Renal cortex interstitium (tissue), 11 donors: ENCODE measurements at regions not wholly inside any gene's neighbourhood (a gene's known extent, or its start where the extent isn't known, plus 50 kb on each side); places are given as distances from the start of the nearest gene placed in this dataset.

ENCODE experiments used
- DNase-seq, 11 donors: peaks; one replicate each; pipeline ENCODE4 v3.0.0-alpha.2; 2013; ENCODE audit warnings: low read depth in 9 of 11, low spot score in 4 of 11; ENCODE audit errors: extremely low read depth in 1 of 11

DNA sequence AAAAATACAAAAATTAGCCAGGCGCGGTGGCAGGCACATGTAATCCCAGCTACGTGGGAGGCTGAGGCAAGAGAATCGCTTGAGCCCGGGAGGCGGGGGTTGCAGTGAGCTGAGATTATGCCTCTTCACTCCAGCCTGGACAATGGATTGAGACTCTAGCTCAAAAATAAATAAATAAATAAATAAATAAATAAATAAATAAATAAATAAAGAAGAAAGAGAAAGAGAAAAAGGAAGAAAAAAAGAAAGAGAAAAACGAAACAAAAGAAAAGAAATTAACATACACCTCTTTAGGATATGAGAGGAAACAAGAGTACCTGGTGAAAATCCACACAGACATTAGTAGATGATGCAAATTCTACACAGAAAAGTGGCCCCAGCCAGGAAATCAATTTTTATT lies 713.7 kb upstream of the POT1 start:
- DNase-seq = no peak

DNA sequence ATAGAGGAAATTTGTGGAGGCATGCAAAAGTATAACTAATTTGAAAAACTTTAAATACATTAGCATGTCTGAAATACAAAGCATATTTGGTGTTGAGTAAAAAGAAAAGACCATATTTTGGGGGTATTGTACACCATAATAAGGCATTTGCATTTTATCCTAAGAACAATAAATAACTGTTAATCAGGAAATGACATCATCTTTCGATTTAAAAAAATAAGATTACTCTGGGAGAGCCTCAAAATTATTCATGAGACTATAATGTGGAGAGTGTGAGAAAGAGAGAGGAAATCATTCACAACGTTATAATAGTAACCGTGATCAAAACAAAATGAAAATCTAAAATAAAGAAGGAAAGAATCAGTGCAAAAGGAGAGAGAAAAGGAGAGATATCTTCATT lies 712.3 kb upstream of the POT1 start:
- DNase-seq = no peak

DNA sequence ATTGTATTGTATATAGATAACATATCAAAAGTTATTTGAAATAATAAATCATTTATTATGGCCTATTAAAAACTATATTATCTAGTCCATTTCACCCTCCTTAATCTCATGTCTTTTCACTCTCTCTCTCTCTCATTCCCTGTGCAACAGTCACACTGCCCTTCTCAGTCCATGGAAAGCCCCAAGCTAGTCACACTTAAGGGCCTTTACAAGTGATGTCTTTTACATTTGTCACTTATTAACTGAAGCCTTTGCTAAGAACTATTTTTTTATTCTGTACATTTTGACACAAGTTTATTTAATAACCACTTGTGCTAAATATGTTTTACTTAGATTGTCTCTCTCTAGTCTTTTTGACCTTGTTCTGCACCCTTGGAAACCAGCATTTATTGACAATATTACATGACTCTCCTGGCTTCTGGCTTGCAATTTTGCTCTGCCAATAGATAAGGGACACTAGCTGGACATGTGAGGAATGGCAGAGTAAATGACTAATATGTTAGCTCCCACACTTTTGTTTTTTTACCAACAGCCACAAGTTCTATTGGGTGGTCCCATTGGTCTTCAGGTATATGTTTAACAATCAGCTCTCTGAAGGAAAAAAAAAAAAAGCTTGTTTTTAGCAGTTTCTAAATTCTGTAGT lies 706.8 kb upstream of the POT1 start:
- DNase-seq = no peak

DNA sequence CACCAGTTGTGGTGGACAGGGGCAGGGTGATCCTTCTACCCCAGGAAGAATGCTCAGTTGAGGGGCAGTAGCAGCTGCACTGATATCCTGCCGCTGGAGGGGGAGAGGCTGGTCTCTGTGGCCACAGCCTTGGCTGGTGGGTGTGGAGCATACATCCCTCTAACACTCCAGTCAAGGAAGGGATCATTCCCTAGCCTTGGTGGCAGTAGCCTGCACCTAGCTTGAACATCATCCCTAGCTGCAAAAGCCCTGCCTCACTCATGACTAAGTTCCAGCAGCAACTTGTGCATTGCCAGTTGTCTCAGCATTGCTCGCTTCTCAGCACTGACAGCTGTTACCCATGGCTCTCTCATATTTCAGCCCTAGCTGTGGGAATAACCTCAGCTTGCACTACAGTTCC lies 688.9 kb upstream of the POT1 start:
- DNase-seq = no peak

DNA sequence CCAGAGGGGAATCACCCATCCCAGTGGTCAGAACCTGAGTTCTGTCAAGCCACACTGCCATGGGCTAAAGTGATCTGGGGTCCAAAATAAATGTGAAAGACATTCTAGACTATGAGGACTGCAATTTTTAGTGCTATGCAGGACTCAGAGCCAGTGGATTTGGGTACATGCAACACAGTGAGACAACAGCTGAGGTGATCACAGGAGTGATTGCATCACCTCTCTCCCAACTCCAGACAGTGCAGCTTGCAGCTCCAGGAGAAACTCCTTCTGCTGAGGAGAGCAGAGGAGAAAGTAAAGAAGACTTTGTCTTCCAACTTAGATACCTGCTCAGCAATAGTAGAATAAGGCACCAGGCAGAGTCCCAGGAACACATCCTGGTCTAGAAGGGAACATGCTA lies 682.0 kb upstream of the POT1 start:
- DNase-seq = no peak

DNA sequence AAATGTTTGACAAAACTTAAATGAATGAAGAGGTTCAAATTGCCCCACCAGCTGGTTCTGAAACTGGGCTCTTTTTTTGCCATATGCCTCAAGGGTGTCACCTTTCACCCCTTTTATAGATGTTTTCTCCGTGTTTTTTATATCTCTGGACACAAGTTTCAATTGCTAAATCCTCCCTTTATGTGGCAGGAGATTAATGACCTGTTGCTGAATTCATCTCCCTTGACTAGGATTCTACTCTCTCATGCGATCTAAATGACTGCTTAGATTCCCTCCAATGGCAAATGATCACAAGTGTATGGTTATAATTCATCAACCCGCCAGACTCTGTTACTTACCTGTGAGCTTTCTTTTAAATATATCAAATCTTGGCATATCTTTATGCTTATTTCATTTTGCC lies 677.0 kb upstream of the POT1 start:
- peak in 7 of 11 donors; percentile 13 to 46 (median 20) for DNase-seq

DNA sequence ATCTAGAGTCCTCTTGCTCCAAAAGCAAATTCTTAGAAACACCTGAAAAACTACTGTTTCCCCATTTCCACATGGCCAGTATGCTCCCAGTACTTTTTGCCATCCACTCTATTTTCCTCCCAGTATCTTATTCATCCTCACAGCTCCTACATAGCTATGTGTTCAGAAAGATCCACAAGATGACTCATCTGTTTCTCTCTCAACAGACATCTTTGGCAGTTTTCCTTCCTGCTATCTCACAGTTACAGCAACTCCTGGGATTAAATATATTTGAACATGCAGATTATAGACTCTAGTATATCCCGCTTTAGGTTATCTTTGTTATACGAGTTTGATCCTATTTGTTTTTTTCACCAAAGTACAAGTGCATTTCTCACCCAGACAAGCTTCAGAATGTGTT lies 675.6 kb upstream of the POT1 start:
- DNase-seq = no peak

DNA sequence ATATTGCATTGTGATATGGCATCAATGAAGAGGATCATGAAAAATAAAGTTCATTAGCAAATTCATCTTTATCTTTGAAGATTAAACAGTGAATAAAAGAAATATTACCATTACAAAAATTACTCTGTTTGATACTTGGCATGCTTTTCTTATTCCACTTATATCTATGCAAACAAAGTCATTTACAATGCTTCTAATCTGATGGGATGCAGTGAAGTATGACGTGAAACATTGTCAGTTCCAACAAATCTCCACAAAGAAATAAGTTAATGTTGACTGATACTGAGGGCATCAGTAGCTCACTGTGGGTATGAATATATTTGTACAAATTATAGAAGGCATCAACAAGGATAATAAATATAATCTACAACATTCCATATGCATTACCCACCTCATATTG lies 672.8 kb upstream of the POT1 start:
- DNase-seq = no peak

DNA sequence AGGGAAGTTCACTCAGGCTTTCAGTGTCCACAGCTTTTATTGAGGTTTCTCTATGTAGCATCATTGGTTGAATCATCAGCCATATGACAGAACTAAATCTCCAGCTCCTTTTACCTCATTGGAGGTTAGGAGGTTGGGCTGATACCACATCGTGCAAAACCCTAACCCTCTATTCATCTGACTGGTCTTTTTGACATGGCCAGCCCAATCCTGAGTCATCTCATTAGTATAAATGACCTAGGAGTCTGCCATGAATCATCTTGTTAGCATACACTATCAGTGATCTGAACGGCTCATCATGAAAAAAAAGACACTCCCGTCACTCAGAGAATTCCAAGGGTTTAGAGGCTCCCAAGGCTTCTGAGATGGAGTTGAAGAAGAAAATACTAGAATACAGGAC lies 669.8 kb upstream of the POT1 start:
- DNase-seq = no peak

DNA sequence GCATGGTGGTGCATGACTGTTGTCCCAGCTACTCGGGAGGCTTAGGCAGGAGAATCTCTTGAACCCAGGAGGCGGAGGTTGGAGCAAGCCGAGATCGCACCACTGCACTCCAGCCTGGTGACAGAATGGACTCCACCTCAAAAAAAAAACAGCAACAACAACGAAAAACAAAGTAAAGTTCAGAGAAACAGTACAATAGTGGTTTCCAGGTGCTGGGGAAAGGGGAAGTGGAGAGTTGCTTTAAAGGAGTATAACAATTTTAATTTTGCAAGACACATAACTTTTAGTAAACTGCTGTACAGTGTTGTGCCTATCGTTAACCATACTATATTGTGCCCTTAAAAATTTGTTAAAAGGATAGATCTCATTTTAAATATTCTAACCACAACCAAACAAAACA lies 662.7 kb upstream of the POT1 start:
- no peak for DNase-seq

DNA sequence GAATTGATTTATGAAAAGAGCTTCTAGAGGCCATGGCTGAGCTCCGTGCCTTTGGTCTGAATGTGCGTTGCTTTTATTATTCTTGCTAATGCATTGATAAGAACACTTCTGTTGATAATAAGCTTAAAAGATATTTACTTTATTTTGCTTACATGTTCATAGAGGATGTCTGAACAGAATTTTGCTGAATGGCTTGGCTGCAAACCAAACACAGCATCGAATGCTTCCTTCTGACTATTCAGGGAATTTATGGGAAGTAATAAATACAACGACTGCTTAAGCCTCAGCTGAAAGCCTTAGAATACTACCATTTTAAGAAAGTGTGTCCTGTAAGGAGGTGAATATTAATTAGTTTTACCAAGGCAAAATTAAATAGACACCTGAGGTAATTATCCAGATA lies 643.5 kb upstream of the POT1 start:
- DNase-seq = peak in 6 of 11 donors; percentile 4 to 21 (median 11)

DNA sequence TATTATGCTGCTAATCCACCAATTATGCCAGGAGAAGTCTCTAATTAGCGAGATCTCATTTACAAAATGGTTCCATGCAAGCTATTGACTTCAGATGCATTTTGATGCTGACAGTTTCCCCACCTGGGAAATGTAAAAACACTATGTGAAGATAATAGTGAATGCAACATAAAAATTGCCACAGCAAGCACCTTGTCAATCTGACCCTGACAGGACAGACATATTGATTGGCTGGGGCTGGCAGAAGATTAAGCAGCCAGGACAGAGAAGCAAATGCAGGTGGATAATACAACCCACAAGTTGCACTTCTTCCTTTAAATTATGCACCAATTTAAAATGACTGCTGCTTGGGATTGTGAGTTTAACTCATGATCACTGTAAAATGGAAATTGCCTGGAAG lies 642.8 kb upstream of the POT1 start:
- no peak for DNase-seq

DNA sequence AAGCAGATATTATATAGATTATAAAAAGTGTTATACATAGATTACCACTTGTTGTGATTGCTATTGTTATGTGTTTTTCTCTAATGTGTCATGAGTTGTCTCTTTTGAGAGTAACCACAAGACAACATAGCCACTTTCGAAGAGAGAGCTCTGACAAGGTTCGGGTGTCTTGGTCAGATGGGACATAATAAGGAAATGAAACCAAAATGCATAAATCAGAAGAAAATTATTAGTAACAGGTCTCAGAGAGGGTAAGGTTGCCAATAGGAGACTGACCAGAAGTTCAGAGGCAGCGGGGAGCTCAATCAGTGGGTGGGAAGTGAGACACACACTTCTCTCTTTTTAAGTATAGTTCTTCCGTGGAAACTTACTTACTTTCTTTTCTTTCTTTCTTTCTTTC lies 639.2 kb upstream of the POT1 start:
- DNase-seq = no peak

DNA sequence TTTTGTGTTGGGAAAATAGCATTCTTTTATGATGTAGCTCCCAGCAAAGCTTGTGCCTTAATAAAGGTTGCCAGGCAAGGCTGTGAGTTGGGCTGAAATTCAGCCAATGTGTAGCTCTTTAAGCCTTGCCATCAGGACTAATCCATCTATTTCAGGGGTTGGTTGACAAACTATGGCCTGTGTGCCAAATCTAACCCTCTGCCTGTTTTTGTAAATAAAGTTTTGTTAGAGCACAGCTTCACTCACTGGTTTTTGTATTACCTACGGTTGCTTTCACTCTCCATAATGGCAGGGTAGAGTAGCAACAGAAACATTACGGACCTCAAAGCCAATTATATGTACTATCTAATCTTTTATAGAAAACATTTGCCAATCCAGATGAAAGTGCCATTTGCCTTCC lies 638.1 kb upstream of the POT1 start:
- no peak for DNase-seq

DNA sequence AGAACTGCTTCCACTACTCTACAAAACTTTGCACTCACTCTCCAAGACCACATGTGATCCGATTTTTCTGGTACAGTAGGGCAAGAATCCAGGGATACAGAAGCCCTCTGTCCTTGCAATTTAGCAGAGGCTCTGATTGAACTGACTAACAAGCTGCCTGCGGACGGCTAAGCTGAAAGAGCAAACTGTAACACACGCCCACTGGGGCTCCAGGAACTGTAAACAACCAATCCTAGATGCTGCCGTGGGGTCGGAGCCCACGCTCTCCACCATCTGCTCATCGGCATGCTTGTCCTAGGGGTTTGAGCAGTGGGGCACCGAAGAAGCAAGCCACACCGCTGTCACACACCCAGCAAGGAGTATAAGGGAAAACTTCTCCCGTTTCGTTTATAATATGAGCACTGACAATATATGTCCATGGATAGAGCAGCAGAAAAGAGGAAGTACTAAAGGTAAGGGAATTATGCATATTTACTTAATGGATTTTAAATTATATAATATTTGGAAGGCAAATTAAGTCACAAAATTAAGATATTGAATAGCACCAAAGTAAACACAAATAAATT lies 634.4 kb upstream of the POT1 start:
- DNase-seq = no peak

DNA sequence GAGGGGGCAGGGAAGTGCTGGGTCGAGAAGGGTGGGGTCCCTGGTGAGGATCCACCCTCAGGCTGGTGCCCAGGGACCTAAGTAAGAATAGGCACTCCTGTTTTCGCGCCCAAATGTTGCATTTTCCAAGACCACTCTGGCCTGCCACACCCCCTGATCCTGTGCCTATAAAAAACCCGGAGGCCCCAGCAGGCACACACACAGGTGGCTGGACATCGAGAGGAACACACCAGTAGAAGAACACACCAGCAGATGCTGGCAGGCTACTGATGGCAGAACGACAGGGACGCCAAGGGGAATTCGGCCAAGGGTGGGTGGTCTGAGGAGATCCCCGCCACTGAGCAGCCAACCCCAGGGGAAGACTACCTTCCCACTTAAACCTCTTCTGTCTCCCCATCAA lies 633.9 kb upstream of the POT1 start:
- no peak for DNase-seq

DNA sequence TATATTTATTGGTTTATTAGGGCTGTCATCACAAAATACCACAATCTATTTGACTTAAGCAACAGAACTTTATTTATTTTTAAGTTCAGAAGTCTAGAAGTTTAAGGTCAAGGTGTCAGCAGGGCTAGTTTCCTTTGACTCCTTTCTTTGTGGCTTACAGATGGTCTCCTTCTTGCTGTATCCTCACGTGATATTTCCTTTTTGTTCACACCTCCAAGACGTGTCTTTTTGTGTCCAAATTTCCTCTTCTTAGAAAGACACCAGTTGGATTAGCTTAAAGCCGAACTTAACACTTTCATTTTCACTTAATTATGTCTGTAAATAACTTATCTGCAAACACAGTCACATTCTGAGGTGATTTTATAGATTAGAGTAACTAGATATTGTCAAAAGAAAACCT lies 631.4 kb upstream of the POT1 start:
- no peak for DNase-seq

DNA sequence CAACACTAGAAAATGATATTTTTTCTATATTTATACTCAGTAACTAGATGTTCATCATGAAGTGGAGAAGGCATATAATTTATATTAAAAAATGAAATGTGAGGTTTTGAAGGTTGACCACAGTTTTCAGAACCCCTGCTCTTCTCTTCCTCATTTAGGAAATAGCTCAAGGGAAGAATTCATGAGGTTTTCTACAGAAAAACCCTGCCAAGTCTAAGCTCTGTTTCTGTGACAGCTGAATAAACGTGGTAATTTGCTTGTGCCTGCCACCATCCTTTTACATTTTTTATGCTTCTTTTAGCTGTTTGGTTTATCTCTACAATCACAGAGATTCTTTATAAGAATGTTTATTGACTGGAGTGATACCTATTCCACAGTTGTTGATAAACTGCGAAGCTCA lies 630.3 kb upstream of the POT1 start:
- DNase-seq = no peak

DNA sequence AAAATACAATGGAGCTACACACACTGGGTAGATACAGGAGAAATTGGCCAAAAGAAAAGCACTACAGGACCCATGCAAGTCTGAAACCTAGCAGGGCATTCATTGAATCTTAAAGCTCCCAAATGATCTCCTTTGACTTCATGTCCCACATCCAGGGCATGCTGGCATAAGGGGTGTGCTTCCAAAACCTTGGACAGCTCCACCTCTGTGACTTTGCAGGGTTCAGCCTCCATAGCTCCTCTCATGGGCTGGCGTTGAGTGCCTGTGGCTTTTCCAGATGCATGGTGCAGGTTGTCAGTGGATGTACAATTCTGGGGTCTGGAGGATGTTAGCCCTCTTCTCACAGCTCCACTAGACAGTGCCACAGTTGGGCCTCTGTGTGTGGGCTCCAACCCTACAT lies 626.3 kb upstream of the POT1 start:
- DNase-seq = no peak

DNA sequence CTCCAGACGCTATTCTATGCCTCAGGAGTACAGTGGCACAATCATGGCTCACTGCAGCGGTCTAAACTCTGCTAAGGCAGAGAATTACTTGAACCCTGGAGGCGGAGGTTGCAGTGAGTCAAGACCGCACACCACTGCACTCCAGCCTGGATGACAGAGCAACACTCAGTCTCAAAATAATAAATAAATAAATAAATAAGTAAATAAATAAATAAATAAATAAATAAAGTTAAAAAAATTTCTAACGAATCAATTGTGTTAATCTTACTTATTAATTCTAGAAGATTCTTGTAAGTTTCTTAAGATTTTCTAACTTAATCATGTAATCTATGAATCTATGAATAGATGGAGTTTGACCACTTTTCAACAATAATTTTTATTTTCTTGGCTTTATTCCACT lies 621.4 kb upstream of the POT1 start:
- no peak for DNase-seq

DNA sequence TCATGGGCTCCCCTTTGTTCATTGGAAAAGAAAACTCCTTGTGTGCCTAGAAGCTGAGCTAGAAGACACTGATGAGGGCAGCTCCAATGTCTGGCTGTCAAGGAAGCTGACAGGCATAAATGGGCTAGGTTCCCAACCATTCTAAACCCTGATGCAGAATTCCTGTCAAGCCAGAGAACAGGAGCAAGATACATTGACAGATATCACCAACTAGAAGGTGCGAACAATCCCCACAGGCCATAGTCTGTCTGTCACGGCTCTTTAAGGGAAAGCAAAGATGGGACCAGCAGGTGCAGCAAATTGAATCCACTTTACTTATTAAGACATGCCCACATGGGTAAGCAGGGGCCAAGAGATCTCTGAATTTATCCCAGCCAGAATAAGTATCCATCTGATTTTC lies 617.9 kb upstream of the POT1 start:
- no peak for DNase-seq

DNA sequence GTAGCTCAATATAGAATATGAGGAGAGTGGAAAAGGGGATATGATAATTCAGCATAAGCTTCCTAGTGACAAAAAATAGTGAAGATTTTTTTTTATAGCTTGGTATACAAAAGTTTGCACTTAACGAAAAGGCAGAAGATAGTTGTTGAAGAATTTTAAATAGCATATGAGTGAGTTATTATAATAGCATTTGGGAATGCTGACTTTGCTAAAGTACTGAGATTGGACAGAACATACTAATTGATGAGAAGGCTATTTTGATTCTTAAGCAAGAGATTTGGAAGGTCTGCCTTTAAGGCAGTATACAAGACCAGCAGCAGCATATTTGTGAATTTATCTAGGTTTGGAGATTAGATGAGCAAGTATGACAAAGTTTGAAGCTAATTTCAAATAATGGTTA lies 600.9 kb upstream of the POT1 start:
- DNase-seq = no peak
